Loucy (cell line): ENCODE measurements at regions not wholly inside any gene's neighbourhood (a gene's known extent, or its start where the extent isn't known, plus 50 kb on each side); places are given as distances from the start of the nearest gene placed in this dataset.

ENCODE experiments used
- CTCF ChIP-seq: fragments of 200-600 bp; sonication (generic); conservative IDR thresholded peaks from 2 replicates; pipeline ENCODE4 v1.5.1; 2014; ENCODE audit warnings: mild to moderate bottlenecking, antibody characterized with exemption, low read length
- EZH2phosphoT487 ChIP-seq: fragments of 200-600 bp; IDR thresholded peaks from 2 replicates; pipeline ENCODE4 v1.6.1; 2018; ENCODE audit warnings: antibody characterized with exemption, mild to moderate bottlenecking, moderate library complexity, borderline replicate concordance

GRCh38 chr12:104866291-104866690 lies 91.8 kb downstream of the SLC41A2 start:
- TF ChIP-seq CTCF (no peak), EZH2phosphoT487 (no peak)
